CD14-positive monocyte (primary cell): ENCODE measurements at regions not wholly inside any gene's neighbourhood (a gene's known extent, or its start where the extent isn't known, plus 50 kb on each side); places are given as distances from the start of the nearest gene placed in this dataset.

Experiments
- DNase-seq, 3 donors: peaks; one replicate each; pipeline ENCODE4 v3.0.0-alpha.2; 2011 to 2022
- H2AFZ ChIP-seq: 2 replicates; pipeline ENCODE4 v1.6.0; 2012; ENCODE audit warnings: mild to moderate bottlenecking, low read depth, low read length, inconsistent platforms; ENCODE audit not compliant: insufficient read depth, poor library complexity, severe bottlenecking
- H3K27ac ChIP-seq, 2 donors: 1 replicate in 1 of 2; 2 replicates in 1 of 2; pipeline ENCODE4 v1.5.1; 2012 to 2013; ENCODE audit warnings: low read length in 2 of 2, control low read depth in 1 of 2, inconsistent platforms in 1 of 2, low read depth in 1 of 2, mild to moderate bottlenecking in 1 of 2
- H3K27me3 ChIP-seq, 2 donors: one replicate each; pipeline versions ENCODE4 v1.6.0 to v1.6.1; 2011 to 2013; ENCODE audit warnings: low read length in 2 of 2; ENCODE audit not compliant: control insufficient read depth in 2 of 2, insufficient read depth in 2 of 2
- H3K36me3 ChIP-seq, 2 donors: replicated peaks in 1 of 2; 1 replicate in 1 of 2; 2 replicates in 1 of 2; pipeline versions ENCODE4 v1.5.1 to v1.6.1; 2012 to 2013; ENCODE audit warnings: low read length in 2 of 2, control low read depth in 1 of 2, inconsistent platforms in 1 of 2, mild to moderate bottlenecking in 1 of 2; ENCODE audit not compliant: insufficient read depth in 2 of 2, control insufficient read depth in 1 of 2
- H3K4me1 ChIP-seq, 2 donors: 1 replicate in 1 of 2; 2 replicates in 1 of 2; pipeline versions ENCODE4 v1.5.1 to v1.6.1; 2012 to 2013; ENCODE audit warnings: low read length in 2 of 2, control low read depth in 1 of 2, inconsistent platforms in 1 of 2, mild to moderate bottlenecking in 1 of 2, moderate library complexity in 1 of 2; ENCODE audit not compliant: insufficient read depth in 2 of 2, control insufficient read depth in 1 of 2
- H3K4me2 ChIP-seq: replicated peaks from 2 replicates; pipeline ENCODE3; 2012; ENCODE audit warnings: low read length, moderate library complexity, mild to moderate bottlenecking; ENCODE audit not compliant: poor library complexity, severe bottlenecking; ENCODE audit errors: extremely low read depth
- H3K4me3 ChIP-seq, 3 experiments: fragments of 200-600 bp in 1 of 3; sonication (generic) in 1 of 3; replicated peaks in 1 of 3; 1 replicate in 2 of 3; 2 replicates in 1 of 3; pipeline ENCODE4 v1.5.1; 2011 to 2013; ENCODE audit warnings: low read length in 3 of 3, mild to moderate bottlenecking in 3 of 3, control low read depth in 2 of 3, low read depth in 2 of 3, inconsistent platforms in 1 of 3, moderate library complexity in 1 of 3
- H3K79me2 ChIP-seq: 2 replicates; pipeline ENCODE4 v1.6.0; 2012; ENCODE audit warnings: mild to moderate bottlenecking, control low read depth, inconsistent platforms, low read length, moderate library complexity; ENCODE audit not compliant: insufficient read depth
- H3K9ac ChIP-seq: 2 replicates; pipeline ENCODE4 v1.6.0; 2017; ENCODE audit warnings: low read length, mild to moderate bottlenecking; ENCODE audit not compliant: insufficient read depth, poor library complexity, severe bottlenecking
- H3K9me3 ChIP-seq, 2 donors: replicated peaks in 1 of 2; 1 replicate in 1 of 2; 2 replicates in 1 of 2; pipeline versions ENCODE4 v1.5.1 to v1.6.1; 2012 to 2013; ENCODE audit warnings: low read length in 2 of 2, control low read depth in 1 of 2; ENCODE audit not compliant: control insufficient read depth in 1 of 2, insufficient read depth in 1 of 2
- H4K20me1 ChIP-seq: 2 replicates; pipeline ENCODE4 v1.6.0; 2012; ENCODE audit warnings: mild to moderate bottlenecking, low read length, control low read depth, moderate library complexity; ENCODE audit not compliant: insufficient read depth
- H3K27ac Mint-ChIP-seq, 7 donors: one replicate each; pipeline ENCODE4 v1.8.0; 2020; ENCODE audit warnings: mild to moderate bottlenecking in 7 of 7, mixed read lengths in 7 of 7, moderate library complexity in 6 of 7, inconsistent platforms in 2 of 7
- H3K27me3 Mint-ChIP-seq, 3 donors: one replicate each; pipeline ENCODE4 v1.8.0; 2021 to 2022; ENCODE audit warnings: low read depth in 3 of 3, mild to moderate bottlenecking in 3 of 3, mixed read lengths in 3 of 3, moderate library complexity in 3 of 3, inconsistent platforms in 1 of 3
- H3K36me3 Mint-ChIP-seq, 2 donors: one replicate each; pipeline ENCODE4 v1.8.0; 2020; ENCODE audit warnings: mixed read lengths in 2 of 2, inconsistent platforms in 1 of 2, mild to moderate bottlenecking in 1 of 2
- H3K4me1 Mint-ChIP-seq: one replicate; pipeline ENCODE4 v1.8.0; 2020; ENCODE audit warnings: mild to moderate bottlenecking, mixed read lengths
- H3K4me3 Mint-ChIP-seq, 2 donors: one replicate each; pipeline ENCODE4 v1.8.0; 2020; ENCODE audit warnings: mild to moderate bottlenecking in 2 of 2, mixed read lengths in 2 of 2, moderate library complexity in 1 of 2
- H3K9me3 Mint-ChIP-seq, 7 donors: one replicate each; pipeline ENCODE4 v1.8.0; 2020 to 2022; ENCODE audit warnings: mixed read lengths in 7 of 7, mild to moderate bottlenecking in 6 of 7, moderate library complexity in 6 of 7, inconsistent platforms in 2 of 7
- WGBS: methylation state at CpG from one replicate; pipeline ENCODE4 v1.1.5; 2013; ENCODE audit warnings: missing lambda C conversion rate; ENCODE audit not compliant: insufficient coverage; 5-methylcytosine and 5-hydroxymethylcytosine counted together
- intact Hi-C, 2 donors: fragments of 100-400 bp; cut with micrococcal nuclease; formaldehyde crosslinking; loops; one replicate each; pipeline versions ENCODE4 v1.15.0 to v1.15.1; 2023
- TF ChIP-seq, protein P1 (sequence below): fragments of 200-600 bp; IDR thresholded peaks from one replicate; pipeline ENCODE4 v1.8.0; 2022; ENCODE audit warnings: antibody characterized with exemption, mild to moderate bottlenecking

DNA sequence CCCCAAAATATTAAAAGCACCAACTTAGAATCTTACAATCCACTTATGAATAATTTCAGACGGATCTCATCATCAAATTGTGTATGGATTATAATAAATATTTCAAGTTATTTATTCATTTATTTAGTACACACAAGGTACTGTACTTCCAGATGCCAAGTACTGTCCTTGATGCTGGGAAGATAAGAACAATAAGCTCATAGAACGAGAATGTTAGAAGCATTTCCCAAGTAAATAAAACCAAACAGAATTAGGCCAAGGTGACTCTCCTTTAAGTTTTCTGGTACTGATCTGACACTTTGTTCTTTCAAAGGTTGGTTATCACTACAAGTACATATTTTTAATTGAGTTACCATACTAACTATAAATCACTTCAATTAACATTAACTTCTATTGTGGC is 416.1 kb upstream of the ETAA1 start:
- H3K27me3 ChIP-seq = no peaks in the 10 kb centered on the region
- no peak overlapping the region for H3K27ac Mint-ChIP-seq
- no peak overlapping the region for H3K4me2 ChIP-seq
- no peaks in the 10 kb centered on the region for H3K4me1 Mint-ChIP-seq
- no peaks in the 10 kb centered on the region for H3K9me3 ChIP-seq
- no peaks in the 10 kb centered on the region for H4K20me1 ChIP-seq
- H3K4me3 Mint-ChIP-seq = no peak overlapping the region
- no peak overlapping the region for H3K9ac ChIP-seq
- no peaks in the 10 kb centered on the region for H3K79me2 ChIP-seq
- TF ChIP-seq, protein P1, sequence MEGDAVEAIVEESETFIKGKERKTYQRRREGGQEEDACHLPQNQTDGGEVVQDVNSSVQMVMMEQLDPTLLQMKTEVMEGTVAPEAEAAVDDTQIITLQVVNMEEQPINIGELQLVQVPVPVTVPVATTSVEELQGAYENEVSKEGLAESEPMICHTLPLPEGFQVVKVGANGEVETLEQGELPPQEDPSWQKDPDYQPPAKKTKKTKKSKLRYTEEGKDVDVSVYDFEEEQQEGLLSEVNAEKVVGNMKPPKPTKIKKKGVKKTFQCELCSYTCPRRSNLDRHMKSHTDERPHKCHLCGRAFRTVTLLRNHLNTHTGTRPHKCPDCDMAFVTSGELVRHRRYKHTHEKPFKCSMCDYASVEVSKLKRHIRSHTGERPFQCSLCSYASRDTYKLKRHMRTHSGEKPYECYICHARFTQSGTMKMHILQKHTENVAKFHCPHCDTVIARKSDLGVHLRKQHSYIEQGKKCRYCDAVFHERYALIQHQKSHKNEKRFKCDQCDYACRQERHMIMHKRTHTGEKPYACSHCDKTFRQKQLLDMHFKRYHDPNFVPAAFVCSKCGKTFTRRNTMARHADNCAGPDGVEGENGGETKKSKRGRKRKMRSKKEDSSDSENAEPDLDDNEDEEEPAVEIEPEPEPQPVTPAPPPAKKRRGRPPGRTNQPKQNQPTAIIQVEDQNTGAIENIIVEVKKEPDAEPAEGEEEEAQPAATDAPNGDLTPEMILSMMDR = no peak
- WGBS = no CpG with 5 or more reads among the region's 2 CpGs
- no peak overlapping the region for H3K4me3 ChIP-seq
- H3K9me3 Mint-ChIP-seq = peaks cover 0 to 6% (median 2%) of the 10 kb centered on the region in 7 donors
- no peak overlapping the region for H2AFZ ChIP-seq
- no peak for DNase-seq
- no peaks in the 10 kb centered on the region for H3K36me3 ChIP-seq
- no peak overlapping the region for H3K27ac ChIP-seq
- no peaks in the 10 kb centered on the region for H3K4me1 ChIP-seq
- H3K27me3 Mint-ChIP-seq = peaks cover 0 to 3% (median 0%) of the 10 kb centered on the region in 3 donors
- H3K36me3 Mint-ChIP-seq = no peaks in the 10 kb centered on the region
- intact Hi-C loops = no loop called here

DNA sequence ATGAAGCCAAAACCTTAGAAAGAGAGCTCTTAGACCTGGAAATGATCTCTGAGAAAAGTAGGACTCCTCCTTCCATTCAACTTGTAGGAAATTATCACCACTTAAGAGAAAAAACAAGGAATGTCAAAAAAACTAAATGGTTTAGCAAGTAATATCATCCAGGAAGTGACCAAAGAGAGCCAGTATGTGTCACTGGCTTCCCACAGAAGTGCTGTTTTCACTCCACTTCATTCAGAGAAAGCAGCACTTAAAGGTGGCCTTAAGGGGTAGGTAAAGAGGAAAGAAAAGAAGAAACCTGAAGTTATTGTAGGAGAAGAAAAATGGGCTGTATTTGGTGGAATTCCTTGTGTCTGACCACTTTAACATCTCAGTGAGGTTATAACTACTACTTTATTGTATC is 414.4 kb upstream of the ETAA1 start:
- Mint-ChIP-seq H3K27me3 (peaks cover 0 to 3% (median 0%) of the 10 kb centered on the region in 3 donors), H3K4me3 (no peak overlapping the region), H3K9me3 (peaks cover 0 to 5% (median 2%) of the 10 kb centered on the region in 7 donors), H3K27ac (no peak overlapping the region), H3K36me3 (no peaks in the 10 kb centered on the region), H3K4me1 (no peaks in the 10 kb centered on the region)
- Histone ChIP-seq H4K20me1 (no peaks in the 10 kb centered on the region), H3K4me2 (no peak overlapping the region), H3K36me3 (no peaks in the 10 kb centered on the region), H3K27ac (no peak overlapping the region), H3K9ac (no peak overlapping the region), H3K79me2 (no peaks in the 10 kb centered on the region), H3K27me3 (no peaks in the 10 kb centered on the region), H3K4me3 (no peak overlapping the region), H3K4me1 (no peaks in the 10 kb centered on the region), H3K9me3 (no peaks in the 10 kb centered on the region), H2AFZ (no peak overlapping the region)
- no peak for DNase-seq
- intact Hi-C loops = no loop called here
- TF ChIP-seq, protein P1 = no peak
